GM18873 (cell line): ENCODE measurements at regions not wholly inside any gene's neighbourhood (a gene's known extent, or its start where the extent isn't known, plus 50 kb on each side); places are given as distances from the start of the nearest gene placed in this dataset.

Experiments
- ATAC-seq: cut with Tn5 transposase; IDR thresholded peaks from one replicate; pipeline ENCODE4 v1.9.1; 2021; ENCODE audit warnings: mild to moderate bottlenecking, moderate library complexity, moderate number of reproducible peaks; ENCODE audit not compliant: unreplicated experiment, low FRiP score

DNA sequence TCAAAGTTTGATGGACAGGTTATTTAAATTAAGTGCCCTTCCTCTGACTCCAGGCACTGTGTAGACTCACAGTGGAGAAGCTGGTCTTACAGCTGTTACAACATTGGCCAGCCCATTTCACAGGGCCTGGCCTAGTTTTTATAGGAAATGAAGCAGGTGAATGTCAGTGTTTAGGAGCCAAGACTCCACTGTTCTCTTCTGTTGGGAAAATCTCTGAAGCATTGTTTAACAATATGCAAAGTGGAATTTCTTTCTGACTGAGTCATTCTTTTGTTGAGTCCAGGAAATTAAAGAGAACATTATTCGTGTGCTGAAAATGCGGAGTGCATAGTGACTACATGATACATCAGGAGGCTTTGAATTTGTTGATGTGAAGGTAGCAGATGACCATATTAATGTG, 64.7 kb downstream of the ARRDC4 start:
- no peak for ATAC-seq

GRCh38 chr15:98034731-98035130, 74.2 kb downstream of the ARRDC4 start:
- no peak for ATAC-seq

DNA sequence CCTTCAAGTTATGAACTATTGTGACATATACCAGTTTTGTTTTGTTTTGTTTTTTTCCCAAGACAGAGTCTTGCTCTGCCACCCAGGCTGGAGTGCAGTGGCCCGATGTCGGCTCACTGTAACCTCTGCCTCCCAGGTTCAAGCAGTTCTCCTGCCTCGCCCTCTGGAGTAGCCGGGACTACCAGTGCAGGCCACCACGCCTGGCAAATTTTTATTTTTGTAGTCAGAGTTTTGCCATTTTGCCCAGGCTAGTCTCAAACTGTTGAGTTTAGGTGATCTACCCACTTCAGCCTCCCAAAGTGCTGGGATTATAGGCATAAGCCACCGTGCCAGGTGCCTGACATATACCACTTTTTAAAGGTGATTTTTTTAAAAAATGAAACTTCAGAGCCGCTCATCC, 74.6 kb downstream of the ARRDC4 start:
- ATAC-seq = no peak

- no peak for ATAC-seq
These were observed 75.1 kb downstream of the ARRDC4 start for GRCh38 chr15:98035577-98036010.

DNA sequence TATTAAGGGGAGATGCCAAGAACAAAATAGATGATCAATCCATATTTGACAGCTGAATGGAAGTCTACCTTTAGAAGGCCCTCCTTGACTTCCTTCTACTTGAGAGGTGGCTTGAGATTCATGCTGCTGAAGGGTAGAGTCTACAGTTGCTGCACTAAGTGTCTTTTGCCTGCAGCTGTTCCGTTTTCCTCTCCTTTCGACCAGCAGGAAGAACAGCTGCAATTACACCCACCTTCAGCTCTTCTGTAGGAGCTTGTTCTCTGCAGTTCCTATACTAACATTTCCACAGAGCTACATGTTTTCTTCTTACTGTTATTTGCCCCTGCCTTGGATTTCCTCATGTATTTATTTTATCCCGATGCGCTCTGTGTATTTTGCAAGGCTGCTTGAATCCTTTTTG, 79.1 kb downstream of the ARRDC4 start:
- no peak for ATAC-seq

- no peak for ATAC-seq
These were observed 79.6 kb downstream of the ARRDC4 start for GRCh38 chr15:98040146-98040545.

DNA sequence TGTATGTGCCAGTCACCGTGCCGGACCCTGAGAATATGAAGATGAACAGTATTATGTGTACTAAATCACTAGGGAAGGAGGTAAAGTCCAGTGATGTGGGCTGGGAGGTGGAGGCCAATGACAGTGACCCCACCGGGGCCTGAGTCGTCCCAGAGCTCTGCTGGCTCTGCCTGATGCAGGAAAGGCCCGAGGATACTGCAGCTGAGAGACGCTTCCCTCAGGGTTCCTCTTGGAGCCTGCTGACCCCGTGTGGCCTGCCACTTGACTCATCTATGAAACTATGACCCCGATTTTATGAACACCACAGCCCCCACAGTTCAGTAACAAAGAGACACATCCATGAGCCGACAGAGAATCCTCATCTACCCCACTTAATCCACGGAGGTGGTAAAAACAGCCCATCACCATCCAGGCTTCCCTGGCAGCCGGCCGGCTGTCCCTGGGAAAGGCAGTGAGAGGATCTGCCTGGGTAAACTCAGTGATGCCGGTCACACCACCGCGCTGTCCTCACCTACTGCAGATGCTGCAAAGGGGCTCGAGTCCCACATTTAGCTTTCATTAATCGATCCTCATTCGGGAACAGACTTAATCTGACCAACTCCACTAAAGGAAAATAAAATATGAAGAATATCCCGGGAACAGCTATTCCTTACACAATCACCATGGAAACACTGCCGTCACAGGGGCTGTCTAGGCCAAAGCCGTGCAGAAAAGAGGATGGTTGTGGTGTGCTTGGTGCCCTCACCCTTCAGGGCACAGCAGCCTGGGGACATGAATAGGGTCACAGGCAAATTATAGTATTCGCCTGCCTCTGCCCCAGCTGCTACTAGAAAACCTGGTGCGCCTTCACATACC, 82.9 kb downstream of the ARRDC4 start:
- no peak for ATAC-seq

DNA sequence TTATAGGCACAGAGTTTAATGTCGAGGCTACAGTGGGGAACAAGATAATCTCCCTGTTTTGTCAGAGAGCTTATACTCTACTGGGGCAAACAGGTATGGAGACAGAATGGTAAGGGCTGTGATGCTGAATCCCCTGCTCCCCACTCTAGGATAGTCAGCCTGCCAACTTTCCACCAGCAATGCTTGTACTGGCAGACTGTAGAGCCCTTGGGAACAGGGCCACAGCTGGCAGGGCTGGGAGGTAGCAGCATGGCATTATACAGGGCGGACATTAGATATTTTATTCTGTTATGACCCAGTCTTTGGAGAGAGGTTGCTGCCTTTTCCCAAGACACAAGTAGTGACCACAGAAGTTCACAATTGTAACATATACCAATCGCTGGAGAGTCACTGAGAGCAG, 91.2 kb downstream of the ARRDC4 start:
- no peak for ATAC-seq

GRCh38 chr15:98057453-98057852, 97.0 kb downstream of the ARRDC4 start:
- ATAC-seq = no peak

DNA sequence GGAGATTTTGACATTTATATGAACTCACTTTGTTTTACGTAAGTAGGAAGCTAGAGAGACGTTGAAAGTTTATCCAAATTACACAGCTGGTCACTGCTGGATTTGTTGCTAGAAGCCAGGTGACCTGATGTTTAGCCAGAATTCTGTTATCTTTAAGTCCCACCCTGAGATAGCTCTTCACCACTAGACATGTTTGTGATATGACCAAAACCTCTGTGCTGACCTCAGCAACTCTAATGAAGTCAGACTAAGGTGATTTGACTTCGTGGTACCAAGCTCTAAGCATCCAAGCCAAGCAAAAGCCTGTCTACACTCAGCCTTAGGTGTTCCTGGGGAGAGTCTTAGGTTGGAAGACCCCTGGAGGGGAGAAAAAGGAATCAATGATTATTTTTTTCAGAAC, 102.4 kb downstream of the ARRDC4 start:
- no peak for ATAC-seq

DNA sequence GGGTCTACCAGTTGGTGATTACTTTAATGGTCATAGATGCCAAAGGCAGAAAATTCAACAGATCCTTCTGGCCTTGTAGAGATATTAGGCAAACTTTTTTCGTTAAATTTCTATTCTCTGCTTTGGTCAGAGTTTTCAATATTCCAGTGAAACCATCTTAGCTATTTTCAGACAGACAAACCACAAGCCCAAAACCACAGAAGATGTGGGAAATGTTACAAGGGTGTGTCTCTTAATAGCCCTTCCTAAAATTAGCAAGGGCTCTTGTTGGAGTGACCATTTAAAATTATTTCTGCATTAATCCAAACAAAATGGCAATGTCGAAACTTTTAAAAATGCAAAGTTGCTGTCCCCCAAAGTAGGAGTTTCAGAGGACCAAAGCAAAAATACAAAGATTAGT, 102.8 kb downstream of the ARRDC4 start:
- ATAC-seq = no peak

- ATAC-seq = no peak
These were observed 103.4 kb downstream of the ARRDC4 start for GRCh38 chr15:98063871-98064270.

GRCh38 chr15:98067339-98067738, 106.8 kb downstream of the ARRDC4 start:
- ATAC-seq = no peak

GRCh38 chr15:98069256-98069655, 108.8 kb downstream of the ARRDC4 start:
- no peak for ATAC-seq

DNA sequence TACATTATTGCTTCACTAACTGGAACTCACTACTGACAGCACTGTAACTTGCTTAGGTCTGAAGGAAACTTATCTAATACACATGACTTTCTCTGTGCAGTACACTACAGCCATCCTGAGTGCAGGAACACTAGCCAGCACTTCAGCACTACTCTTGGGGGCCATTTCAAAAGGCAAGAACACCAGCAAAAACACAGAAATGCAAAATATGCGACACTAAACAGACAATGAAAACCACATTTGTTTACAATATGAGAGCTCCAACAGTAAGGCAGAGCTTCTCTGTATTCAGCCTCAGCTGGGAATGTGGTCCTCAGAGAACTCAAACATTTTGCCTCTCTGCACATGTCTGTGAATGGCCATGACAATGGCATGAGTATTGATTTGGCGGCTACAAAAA, 109.6 kb downstream of the ARRDC4 start:
- no peak for ATAC-seq

- ATAC-seq = no peak
These were observed 111.3 kb downstream of the ARRDC4 start for GRCh38 chr15:98071786-98072185.

DNA sequence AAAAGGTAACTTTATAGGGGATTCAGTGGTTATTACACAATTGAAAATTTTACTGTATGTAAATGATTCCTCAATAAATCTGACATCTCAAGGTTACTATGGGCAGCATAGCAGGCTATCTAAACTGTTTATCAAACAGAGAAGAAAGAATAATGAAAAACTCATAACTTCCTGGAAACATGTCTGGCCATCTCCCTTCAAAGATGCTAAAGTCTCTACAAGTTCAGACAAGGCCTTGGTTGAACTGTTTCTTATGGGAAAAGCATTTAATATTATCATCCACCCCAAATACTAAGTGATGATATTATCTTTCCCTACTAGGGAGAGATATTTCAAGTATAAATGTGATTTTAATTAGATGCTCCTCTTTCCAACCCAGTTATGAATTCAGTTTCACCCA, 114.9 kb downstream of the ARRDC4 start:
- ATAC-seq = no peak

- ATAC-seq = no peak
These were observed 115.7 kb downstream of the ARRDC4 start for GRCh38 chr15:98076021-98076816.

- ATAC-seq = no peak
These were observed 116.7 kb downstream of the ARRDC4 start for GRCh38 chr15:98077186-98077585.

- no peak for ATAC-seq
These were observed 120.3 kb downstream of the ARRDC4 start for GRCh38 chr15:98080791-98081190.

DNA sequence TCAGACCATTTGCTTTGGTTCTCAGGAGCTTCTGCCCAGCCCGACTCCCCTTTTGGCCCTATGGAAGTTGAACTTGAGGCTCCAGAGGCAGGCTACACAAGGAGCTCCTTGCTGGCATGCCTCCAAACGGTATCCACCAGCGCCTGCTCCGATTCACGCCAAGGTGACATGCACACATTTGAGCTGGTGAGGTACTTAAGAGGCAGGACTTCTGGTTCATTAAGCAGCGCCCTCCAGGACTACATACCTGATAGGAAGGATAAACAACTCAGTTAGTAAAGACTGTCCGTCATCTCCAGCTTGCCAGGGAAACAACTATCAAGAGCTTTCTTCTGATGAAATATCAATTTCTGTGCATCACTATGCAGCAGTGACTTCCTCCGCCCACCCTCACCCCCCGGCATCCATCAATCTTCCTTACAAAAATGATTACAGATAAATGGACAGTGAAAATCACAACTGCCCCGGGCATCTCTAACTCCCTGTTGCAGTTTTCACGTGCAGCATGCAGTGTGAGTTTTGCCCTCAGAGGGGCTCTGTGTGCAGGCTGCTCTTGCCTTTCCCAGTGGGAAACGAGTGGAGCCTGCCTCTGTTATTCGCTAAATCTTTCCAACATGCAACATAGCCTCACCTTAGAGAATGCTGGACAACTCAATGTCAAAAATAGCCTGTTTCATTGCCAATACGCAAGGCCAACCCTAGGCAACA, 122.9 kb downstream of the ARRDC4 start:
- ATAC-seq = no peak
